Cerebellar nuclear complex (tissue), 1 donor: ENCODE measurements at regions not wholly inside any gene's neighbourhood (a gene's known extent, or its start where the extent isn't known, plus 50 kb on each side); places are given as distances from the start of the nearest gene placed in this dataset.

Experiments used
- DNase-seq, 2 experiments: peaks; one replicate each; lab custom pipeline; 2025; lab: John Stamatoyannopoulos, UW

DNA sequence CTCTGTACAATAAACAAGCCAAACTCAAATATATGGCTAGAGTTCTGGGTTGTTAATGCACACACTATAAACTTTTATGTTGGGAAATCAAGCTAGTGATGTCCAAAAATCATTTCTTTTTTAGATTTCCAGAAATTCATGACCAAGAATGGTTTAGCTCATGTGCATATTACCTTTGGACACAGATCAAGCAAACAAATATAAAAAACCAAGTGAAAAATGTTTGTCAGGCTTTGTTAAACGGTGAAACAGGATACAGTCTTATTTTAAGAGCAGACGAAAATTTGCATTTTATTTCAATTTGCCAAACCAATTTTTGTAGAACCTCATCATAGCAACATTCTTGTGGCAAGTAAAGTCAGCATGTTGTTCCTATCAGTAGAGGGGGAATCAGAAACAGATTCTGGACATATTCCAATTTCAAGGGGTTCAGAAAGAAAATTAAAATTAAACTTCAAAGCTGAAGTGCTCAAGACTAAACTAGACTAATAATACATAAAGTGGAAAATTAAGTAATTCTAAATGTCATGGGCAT, 413.6 kb downstream of the TRIML1 start:
- no peak for DNase-seq

DNA sequence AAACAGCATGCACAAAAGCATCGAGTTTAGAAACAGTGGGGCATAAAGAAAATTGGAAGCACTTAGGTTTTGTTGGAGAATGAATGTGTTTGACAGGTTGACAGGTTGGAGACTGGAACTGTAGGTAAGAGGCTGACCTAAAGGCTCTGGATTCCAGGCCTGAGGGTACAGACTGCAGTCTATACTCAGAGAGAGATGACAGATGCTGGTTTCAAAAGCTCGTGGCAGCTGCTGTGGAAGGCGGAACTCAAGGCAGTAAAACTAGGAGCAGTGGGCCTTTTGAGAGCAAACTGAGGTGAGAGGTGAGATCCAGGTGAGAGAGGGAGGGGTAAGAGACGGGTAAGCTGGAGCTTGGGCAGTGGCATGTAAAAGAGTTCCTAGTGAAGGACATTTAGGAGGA, 415.2 kb downstream of the TRIML1 start:
- DNase-seq = no peak

DNA sequence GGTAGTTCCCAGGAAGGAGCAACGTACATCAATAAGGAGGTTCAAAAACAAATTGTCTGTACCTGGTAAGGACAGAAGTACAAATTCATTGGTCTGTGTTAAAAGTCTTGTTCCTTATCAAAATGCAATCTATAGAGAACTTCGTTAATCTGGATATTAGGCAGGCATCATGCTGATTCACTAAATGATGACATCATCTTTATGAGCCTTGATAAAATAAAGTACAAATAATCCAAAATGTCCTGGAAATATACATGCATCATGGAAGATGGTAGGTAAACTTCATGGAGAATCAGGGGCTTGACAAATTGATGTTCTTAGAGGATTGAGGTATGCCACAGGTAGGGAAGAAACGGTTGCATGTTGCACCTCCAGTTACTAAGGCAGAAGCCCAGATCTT, 433.9 kb downstream of the TRIML1 start:
- no peak for DNase-seq

DNA sequence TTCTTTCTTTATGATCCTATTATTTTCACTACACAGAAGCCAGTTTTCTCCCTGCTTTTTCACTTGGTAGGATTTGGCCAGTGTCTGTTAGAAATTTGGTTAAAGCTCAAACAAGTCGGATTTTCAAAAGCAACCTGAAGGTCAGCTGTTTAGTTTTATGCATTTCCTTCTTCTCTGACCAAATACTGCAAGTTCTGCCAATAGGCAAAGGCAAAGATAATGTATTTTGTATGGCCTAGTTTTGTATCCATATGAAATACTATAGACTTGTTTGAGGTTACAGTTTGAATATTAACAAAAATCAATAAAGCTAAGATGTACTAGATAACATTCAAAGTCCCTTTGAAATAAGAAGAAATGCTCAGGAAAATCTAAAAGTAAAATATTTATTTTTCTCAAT, 439.4 kb downstream of the TRIML1 start:
- no peak for DNase-seq

DNA sequence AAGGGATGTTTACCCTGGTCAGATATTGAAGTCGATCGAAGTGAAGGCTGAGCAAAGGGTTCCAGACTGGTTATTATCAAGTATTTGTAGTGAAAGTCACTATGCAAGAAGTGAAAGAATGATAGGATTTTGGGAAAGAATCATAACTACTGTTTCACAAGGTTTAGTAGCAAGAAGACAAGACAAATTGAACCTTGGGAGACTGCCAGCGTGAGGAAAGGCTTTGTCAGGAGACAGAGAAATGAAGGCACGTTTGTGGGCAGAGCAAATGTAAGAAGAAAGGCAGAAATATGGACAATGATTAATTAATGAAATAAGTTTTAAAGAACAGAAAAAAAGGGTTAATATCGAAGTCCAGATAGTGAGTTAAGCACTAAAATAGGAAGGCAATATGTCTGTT, 456.8 kb downstream of the TRIML1 start:
- DNase-seq = no peak

DNA sequence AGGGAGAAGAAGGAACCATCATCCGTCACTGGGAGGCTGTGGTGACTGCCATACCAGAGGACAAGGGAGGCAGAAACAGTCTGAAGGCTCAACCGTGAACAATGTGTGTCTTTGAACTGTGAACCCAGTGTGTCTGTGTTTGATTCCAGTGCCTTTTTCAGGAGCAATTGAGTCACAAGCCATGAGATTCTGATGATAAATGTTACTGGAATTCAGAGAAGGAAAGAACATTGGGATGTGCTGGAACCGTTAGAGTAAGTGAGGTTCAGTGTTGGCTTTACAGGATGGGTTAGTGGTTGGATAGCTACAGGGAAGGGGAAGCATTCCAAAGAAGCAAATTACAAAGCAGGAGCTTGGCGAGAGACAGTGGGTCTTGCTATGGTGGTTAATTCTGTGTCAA, 464.4 kb downstream of the TRIML1 start:
- DNase-seq = no peak

DNA sequence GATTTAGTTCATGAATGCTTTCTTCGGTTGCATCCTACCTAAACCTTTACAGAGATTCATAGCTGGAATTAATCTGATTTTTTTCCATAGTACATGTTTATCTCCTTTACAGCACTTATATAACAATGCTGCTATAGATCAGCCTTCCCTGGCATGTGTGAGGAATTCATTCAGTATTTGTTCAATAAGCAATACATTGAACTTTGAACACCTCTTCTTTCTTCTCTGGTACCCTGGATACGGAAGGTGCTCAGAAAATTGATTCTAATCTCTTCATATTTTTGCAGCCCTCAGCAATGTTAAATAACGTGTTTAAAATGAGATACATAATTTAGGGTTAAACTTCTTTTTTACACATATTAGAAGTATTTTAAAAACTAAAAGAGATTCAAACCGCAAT, 467.4 kb downstream of the TRIML1 start:
- DNase-seq = no peak

DNA sequence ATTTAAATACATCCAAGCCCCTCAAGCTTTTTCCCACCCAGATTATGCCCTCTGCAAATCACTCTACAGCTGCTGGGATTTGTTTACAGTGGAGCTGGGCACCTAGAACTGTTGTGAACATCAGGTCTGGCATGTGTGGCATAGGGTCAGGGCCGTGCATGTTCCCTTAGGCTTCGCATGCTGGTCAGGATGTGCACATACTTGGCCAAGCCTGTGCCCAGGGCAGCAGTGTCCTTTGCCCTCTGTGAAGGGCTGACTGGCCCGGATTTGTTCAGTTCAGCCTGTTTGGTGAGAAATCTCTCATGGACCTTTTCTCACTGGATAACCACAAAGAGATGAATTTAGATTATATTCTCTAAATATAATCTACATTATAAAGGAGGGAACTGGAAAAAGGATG, 471.9 kb downstream of the TRIML1 start:
- DNase-seq = no peak

DNA sequence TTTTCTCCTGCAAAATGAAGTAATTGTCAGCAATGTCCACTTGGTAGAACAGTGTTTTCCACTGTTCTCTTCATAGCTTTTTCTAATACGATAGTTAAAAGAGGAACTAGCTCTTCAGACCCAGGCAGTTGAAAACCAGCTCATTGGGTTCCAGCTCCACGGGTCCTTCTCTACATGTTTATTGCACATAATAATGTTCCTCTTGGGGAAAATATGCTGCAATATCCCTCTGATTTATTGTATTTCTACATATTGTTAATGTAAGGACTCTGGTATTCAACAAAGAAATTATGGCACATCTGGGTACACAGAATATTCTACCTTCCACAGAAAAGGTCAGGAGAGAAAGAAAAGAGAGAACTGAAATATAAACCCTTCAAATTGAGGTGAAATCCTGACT, 473.4 kb downstream of the TRIML1 start:
- DNase-seq = no peak

DNA sequence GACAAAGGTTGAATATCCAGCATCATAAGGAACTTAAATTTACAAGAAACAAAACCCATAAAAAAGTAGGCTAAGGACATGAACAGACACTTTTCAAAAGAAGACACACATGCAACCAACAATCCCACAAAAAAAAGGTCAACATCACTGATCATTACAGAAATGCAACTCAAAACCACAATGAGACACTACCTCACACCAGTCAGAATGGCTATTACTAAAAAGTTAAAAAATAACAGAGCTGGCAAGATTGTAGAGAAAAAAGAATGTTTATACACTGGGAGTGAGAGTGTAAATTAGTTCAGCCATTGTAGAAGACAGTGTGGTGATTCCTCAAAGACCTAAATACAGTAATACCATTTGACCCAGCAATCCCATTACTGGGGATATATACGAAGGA, 474.7 kb downstream of the TRIML1 start:
- no peak for DNase-seq

DNA sequence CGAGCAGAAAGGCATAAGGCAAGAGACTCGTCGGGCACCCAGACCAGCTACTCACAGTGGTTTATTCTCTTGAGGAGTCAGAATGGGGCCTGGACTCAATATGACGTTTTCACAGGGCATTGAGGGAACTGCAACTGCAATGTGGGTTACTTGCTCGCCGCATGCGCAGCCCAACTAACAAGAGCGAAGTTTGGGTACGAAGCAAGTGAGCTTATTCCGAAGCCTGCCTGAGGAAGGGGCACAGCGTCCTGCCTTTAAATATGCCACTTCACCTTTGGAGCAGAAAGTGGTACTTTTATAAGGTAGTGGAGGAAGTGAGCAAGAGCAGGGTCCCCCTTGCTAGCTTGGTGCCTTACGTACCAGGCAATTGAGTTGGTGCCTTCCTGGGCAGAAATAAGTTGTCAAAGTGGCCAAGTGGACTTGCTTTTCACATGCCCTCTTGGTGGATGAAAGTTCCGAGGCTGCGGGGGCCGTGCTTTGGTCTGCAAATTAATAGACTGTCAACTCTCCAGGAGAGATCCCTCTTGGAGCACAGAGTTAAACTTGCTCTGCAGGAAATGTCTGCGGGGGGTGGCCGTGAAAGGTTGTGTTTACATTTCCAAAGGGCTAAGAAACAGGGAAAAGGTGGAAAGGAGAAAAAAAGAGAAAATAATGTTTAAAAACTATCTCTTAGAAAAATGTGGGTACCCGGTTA, 480.4 kb downstream of the TRIML1 start:
- DNase-seq = no peak

DNA sequence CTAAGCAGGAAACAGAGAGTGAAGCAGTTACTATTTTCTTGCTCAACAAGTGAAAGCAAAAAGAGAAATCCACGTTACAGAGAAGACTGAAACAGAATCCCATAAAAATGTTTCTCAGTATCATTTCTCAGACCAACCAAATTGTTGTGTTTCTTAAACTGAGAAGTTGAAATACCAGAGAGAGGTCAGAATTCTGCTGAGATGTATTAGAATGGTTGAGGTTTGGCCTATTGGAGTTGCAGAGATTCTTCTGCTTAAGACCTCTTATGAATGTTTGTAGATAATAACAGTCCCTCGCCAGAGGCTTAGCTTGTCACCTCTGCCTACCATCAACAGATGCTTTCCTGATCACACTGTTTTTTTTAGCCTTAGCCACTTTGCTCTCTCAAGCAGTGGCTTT, 481.4 kb downstream of the TRIML1 start:
- no peak for DNase-seq

DNA sequence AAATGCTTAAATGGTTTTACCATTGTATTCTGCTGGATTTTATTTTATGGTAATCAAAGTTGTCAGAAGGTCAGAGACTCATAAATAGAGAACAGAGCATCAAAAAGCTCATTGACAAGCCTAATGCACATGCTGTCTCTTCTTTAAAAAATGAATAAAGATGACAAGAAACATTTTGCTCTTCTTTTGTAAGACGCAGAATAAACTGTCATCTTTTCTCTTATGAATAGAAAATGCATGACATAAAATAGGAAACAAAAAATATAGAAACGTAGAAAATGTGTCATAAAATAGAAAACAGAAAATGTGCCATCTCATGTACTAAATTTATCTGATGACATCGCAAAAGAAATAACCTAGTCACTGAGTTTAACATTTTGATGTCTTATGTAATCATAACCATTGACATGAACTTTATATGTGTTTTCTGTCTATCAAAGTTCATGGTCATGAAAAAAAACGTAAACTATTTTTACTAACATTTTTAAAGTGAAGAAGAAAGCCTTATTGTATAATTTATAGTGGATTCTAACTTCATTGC, 484.1 kb downstream of the TRIML1 start:
- no peak for DNase-seq

DNA sequence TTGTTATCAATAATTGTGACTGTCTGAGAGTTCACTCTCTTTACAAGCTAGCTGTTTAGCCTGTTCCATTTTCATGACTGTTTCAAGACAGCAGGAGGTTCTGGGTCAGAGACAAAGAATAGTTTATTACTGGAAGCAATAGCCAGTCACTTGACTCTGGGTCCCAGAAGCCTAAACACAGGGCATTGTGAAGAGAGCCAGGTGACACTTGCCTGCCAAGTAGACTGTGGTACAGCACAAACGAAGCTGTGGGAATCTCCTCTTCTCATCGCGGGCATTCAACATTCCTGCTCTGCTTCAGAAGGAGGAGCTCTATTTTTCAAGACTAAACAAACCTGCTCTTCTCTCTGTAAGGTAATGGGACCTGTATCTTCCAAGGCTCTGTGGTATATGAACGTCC, 485.1 kb downstream of the TRIML1 start:
- no peak for DNase-seq

DNA sequence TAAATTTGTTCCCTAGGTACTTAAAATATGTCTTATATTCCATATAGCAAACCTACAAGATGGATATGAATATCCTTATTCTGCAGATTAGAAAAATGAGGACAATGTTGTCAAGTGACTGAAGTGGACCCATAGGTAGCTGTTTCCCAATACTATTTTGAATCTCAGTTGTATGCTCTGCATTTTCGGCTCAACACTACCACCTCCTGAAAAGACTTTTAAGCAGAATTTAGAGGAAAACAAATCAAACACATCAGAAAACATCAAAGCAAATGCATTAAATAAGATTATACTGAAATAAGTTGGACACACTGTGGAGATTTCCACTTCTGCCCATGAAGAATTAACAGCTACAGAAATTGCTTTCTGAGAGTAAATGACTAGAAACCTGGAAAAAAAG, 488.7 kb downstream of the TRIML1 start:
- no peak for DNase-seq

DNA sequence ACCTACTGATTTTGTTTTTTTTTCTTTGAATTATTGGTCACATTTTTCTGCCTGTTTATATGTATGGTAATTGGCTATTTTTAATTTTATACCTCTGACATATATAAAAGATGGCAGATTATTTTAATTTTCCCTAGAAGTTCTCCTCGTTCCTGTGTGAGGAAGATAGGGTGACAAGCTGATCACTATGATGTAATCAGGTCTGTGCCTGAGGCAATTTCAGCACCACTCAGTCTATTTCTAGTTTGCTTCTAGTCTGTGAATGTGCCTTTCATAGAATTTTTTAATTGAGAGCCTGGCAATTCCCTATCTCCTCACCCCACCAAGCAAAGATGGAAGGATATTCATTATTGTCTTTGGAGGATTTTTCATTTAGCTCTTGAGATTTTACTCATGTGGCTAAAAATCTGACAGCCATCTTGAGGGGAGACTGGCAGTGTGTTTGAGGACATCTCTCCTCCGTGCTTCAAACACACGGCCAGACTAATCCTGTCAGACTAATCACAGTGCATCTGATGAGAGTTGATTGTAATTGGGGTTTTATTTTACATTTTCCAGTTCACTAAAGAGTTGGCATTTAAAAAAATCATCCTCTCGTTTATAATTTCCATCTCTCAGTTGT, 500.3 kb downstream of the TRIML1 start:
- no peak for DNase-seq

DNA sequence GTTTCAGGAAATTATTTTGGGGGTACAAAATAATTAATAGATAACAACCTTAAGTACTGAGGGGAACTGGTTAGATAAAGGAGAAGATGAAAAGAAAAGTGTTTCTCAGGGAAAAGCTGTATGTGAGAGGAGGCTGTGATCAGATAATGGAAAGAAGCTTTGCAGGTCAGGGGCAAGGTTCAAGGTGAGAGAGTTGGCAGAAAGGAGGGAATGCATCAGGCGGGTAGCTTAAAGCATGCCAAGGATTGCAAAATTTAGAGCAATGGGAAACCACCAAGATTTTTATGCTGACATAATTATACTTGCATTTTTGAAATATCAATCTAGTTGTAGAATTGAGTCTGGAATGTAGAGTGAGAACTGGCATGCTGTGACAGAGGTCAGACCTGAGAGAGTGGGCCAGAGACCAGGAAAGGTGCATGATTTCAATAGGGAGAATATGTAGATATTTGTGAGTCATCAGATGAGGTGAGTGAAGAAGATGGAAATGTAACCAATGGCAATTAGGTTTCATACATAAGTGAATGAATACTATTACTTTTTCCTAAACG, 508.7 kb downstream of the TRIML1 start:
- no peak for DNase-seq

DNA sequence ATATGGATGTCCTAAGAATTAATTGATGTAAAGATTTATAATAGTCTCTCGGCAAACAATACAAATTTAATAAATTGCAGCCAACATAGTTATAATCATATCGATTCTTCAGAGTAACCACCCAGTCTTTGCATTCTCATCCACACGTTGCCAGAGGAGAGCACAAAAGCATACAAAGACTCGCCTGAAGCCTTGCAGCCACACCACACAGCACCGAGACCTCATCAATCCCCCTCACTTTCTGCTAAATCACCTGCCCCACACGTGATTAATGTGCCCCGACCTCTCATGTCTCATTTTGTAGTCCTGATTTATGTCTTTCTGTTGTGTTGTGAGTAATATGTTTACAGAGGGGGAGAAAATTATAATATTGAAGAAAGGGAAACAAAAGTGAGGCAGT, 510.4 kb downstream of the TRIML1 start:
- DNase-seq = no peak

DNA sequence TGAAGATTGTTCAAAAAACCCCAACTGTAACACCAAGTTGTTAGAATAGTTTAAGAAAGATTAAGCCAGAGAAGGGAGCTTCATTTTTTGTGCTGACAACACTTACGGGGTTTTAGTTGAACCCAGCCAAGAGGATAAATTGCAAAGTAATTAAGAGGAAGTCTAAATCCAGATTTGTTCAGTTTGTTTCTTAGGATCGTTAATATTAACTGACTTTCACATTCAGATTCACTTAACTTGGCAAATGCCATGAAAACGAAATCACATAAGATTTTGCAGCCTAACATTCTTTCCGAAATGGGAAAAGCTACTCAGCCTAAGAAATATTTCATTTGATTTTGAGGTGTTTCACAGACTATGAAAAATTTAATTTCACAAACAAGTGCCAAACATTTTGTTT, 511.3 kb downstream of the TRIML1 start:
- no peak for DNase-seq

DNA sequence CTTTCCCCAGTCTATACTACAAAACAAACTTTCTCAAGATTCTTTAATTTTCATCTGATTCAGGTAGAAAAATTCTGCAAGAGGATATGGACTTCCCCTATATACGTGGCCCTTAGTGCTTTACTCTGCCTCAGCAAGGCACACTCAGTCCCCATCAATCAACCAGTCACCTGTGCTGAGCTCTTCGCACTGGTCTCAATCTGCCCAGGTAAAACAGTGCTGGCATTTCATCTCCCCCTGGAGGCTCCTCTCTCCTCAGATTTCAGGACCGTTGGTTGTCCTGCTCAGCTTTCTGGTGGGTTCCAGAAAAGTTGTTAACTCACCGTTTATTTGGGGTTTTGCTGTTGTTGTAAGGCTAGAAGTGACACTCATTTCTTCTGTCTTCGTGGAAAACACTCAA, 518.1 kb downstream of the TRIML1 start:
- DNase-seq = no peak

DNA sequence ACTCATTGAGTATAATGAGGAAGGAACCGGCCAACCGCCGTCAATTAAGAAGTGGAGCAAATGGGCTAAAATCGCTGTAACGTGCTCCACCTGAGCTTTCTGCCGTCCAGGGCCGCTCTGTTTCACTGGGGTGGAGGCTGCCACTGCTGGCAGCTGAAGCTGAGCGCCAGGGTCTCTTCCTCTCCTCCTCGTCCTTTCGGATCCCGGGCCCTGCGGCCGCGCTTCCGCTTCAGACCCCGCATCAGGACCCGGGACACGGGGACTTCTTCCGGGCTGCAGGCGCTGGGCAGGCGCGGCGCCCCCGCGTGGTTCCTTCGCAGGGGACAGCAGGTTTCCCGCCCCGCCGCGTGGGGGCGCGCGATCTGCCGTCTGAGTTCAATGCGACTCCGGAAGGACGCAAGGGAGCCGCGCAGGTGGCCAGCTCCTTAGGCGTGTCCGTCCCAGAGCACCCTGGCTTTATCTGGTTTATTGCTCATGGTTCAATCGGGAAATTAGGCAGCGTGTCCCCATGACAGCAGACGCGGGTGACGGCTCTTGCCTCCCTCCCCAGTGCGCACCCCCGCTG, 519.8 kb downstream of the TRIML1 start:
- no peak for DNase-seq

DNA sequence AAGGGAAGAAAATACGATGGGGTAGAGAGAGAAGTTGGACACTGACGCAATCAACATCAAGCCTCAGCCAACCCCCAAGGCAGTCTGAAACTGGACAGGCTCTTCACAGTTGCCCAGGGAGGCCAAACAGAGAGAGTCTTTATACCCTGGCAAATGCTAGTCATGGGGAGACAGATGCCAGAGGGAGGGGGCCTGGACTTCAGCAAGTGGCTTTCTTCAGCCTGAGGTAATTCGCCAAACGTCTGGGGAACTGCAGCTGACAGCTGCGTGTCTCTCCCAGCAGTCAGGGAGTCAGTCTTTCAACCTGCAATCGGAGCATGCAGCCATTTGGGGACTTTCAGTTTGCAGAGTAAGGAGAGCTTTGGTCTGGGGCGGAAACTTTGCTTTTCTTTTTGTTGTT, 521.6 kb downstream of the TRIML1 start:
- no peak for DNase-seq

DNA sequence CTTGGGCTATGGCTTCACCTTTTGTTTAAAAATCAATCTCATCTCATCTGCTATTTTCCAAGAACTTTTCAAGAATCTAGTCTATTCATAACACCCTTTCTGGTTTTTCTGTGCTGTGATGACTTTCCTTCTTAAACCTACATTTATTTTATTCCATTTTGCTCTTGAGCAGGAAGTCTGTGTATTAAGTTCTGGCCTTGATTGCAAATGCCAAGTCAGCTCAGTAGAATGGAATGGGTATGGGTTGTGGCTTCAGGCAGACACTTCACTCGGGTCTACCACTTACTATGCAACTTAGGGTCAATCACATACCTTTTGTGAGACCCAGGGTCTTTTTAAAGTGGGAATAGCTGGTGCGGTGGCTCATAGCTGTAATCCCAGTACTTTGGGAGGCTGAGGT, 522.3 kb downstream of the TRIML1 start:
- no peak for DNase-seq
